Duodenal mucosa (tissue), 2 donors: ENCODE measurements at regions not wholly inside any gene's neighbourhood (a gene's known extent, or its start where the extent isn't known, plus 50 kb on each side); places are given as distances from the start of the nearest gene placed in this dataset.
"Not testable (repeated sequence)": the region's sequence is repeated elsewhere in the genome, so short reads cannot be mapped to it uniquely, and the experiment has no call there.

Experiments used
- H3K27ac ChIP-seq: one replicate; pipeline ENCODE4 v1.7.0; 2013; ENCODE audit warnings: low read depth, low read length
- H3K27me3 ChIP-seq, 2 donors: one replicate each; pipeline ENCODE4 v1.7.0; 2013; ENCODE audit warnings: low read length in 2 of 2, control low read depth in 1 of 2; ENCODE audit not compliant: insufficient read depth in 2 of 2, control insufficient read depth in 1 of 2
- H3K36me3 ChIP-seq, 2 donors: one replicate each; pipeline ENCODE4 v1.7.0; 2013; ENCODE audit warnings: low read length in 2 of 2, control low read depth in 1 of 2; ENCODE audit not compliant: insufficient read depth in 2 of 2, control insufficient read depth in 1 of 2
- H3K4me1 ChIP-seq, 2 donors: one replicate each; pipeline ENCODE4 v1.7.0; 2013; ENCODE audit warnings: low read length in 2 of 2, control low read depth in 1 of 2; ENCODE audit not compliant: insufficient read depth in 2 of 2, control insufficient read depth in 1 of 2
- H3K4me3 ChIP-seq, 2 donors: one replicate each; pipeline ENCODE4 v1.7.0; 2013; ENCODE audit warnings: low read length in 2 of 2, low read depth in 1 of 2
- H3K9ac ChIP-seq, 2 donors: one replicate each; pipeline ENCODE4 v1.7.0; 2013; ENCODE audit warnings: low read length in 2 of 2, low read depth in 1 of 2
- H3K9me3 ChIP-seq, 2 donors: one replicate each; pipeline ENCODE4 v1.7.0; 2013; ENCODE audit warnings: low read length in 2 of 2, control low read depth in 1 of 2; ENCODE audit not compliant: control insufficient read depth in 1 of 2

GRCh38 chrX:20680998-20681397, 414.3 kb upstream of the RPS6KA3 start:
- Histone ChIP-seq H3K27ac (no peak overlapping the region), H3K4me3 (no peak overlapping the region), H3K27me3 (no peaks in the 10 kb centered on the region)

GRCh38 chrX:20672476-20672875, 405.8 kb upstream of the RPS6KA3 start:
- Histone ChIP-seq H3K9me3 (no peaks in the 10 kb centered on the region), H3K36me3 (no peaks in the 10 kb centered on the region), H3K9ac (no peak overlapping the region), H3K27me3 (no peaks in the 10 kb centered on the region), H3K4me1 (no peaks in the 10 kb centered on the region), H3K27ac (no peak overlapping the region), H3K4me3 (no peak overlapping the region)

More at GRCh38 chrX:20680998-20681397, 414.3 kb upstream of the RPS6KA3 start:
- no peaks in the 10 kb centered on the region for H3K4me1 ChIP-seq
- H3K9ac ChIP-seq = no peak overlapping the region
- no peaks in the 10 kb centered on the region for H3K9me3 ChIP-seq
- no peaks in the 10 kb centered on the region for H3K36me3 ChIP-seq

GRCh38 chrX:20671746-20672145, 405.0 kb upstream of the RPS6KA3 start:
- H3K27ac ChIP-seq, H3K9ac ChIP-seq, H3K27me3 ChIP-seq, H3K4me3 ChIP-seq, H3K4me1 ChIP-seq, H3K36me3 ChIP-seq, H3K9me3 ChIP-seq: not testable (repeated sequence)

- Histone ChIP-seq H3K4me1 (no peaks in the 10 kb centered on the region), H3K36me3 (no peaks in the 10 kb centered on the region), H3K4me3 (no peak overlapping the region), H3K9ac (no peak overlapping the region), H3K27ac (no peak overlapping the region), H3K9me3 (no peaks in the 10 kb centered on the region), H3K27me3 (no peaks in the 10 kb centered on the region)
Measured at GRCh38 chrX:20670611-20671010, 403.9 kb upstream of the RPS6KA3 start.

GRCh38 chrX:20668550-20668949, 401.8 kb upstream of the RPS6KA3 start:
- Histone ChIP-seq H3K9me3 (no peaks in the 10 kb centered on the region), H3K4me1 (no peaks in the 10 kb centered on the region), H3K27me3 (no peaks in the 10 kb centered on the region), H3K36me3 (no peaks in the 10 kb centered on the region), H3K27ac (no peak overlapping the region), H3K4me3 (no peak overlapping the region), H3K9ac (no peak overlapping the region)

- Histone ChIP-seq H3K4me3 (no peak overlapping the region), H3K9ac (no peak overlapping the region), H3K9me3 (no peaks in the 10 kb centered on the region), H3K27me3 (no peaks in the 10 kb centered on the region), H3K36me3 (no peaks in the 10 kb centered on the region), H3K27ac (no peak overlapping the region), H3K4me1 (no peaks in the 10 kb centered on the region)
Measured at GRCh38 chrX:20666331-20666730, 399.6 kb upstream of the RPS6KA3 start.

GRCh38 chrX:20665481-20665880, 398.8 kb upstream of the RPS6KA3 start:
- Histone ChIP-seq H3K9me3 (no peaks in the 10 kb centered on the region), H3K27me3 (no peaks in the 10 kb centered on the region), H3K27ac (no peak overlapping the region), H3K4me3 (no peak overlapping the region), H3K4me1 (no peaks in the 10 kb centered on the region), H3K36me3 (no peaks in the 10 kb centered on the region), H3K9ac (no peak overlapping the region)

GRCh38 chrX:20664774-20665173, 398.1 kb upstream of the RPS6KA3 start:
- Histone ChIP-seq H3K4me3 (no peak overlapping the region), H3K27ac (no peak overlapping the region), H3K27me3 (no peaks in the 10 kb centered on the region), H3K9ac (no peak overlapping the region), H3K4me1 (no peaks in the 10 kb centered on the region), H3K9me3 (no peaks in the 10 kb centered on the region), H3K36me3 (no peaks in the 10 kb centered on the region)

GRCh38 chrX:20664131-20664530, 397.4 kb upstream of the RPS6KA3 start:
- no peaks in the 10 kb centered on the region for H3K4me1 ChIP-seq
- no peaks in the 10 kb centered on the region for H3K27me3 ChIP-seq
- no peak overlapping the region for H3K27ac ChIP-seq
- no peaks in the 10 kb centered on the region for H3K9me3 ChIP-seq
- H3K36me3 ChIP-seq = no peaks in the 10 kb centered on the region
- H3K9ac ChIP-seq = no peak overlapping the region
- no peak overlapping the region for H3K4me3 ChIP-seq

GRCh38 chrX:20663336-20663735, 396.6 kb upstream of the RPS6KA3 start:
- no peak overlapping the region for H3K4me3 ChIP-seq
- no peak overlapping the region for H3K9ac ChIP-seq
- no peaks in the 10 kb centered on the region for H3K36me3 ChIP-seq
- H3K9me3 ChIP-seq = no peaks in the 10 kb centered on the region
- H3K27me3 ChIP-seq = no peaks in the 10 kb centered on the region
- H3K27ac ChIP-seq = no peak overlapping the region
- no peaks in the 10 kb centered on the region for H3K4me1 ChIP-seq

GRCh38 chrX:20656721-20657120, 390.0 kb upstream of the RPS6KA3 start:
- Histone ChIP-seq H3K9ac (no peak overlapping the region), H3K36me3 (no peaks in the 10 kb centered on the region), H3K27me3 (no peaks in the 10 kb centered on the region)

More at GRCh38 chrX:20656721-20657120, 390.0 kb upstream of the RPS6KA3 start:
- H3K4me3 ChIP-seq = no peak overlapping the region
- H3K27ac ChIP-seq = no peak overlapping the region
- no peaks in the 10 kb centered on the region for H3K4me1 ChIP-seq
- no peaks in the 10 kb centered on the region for H3K9me3 ChIP-seq
